Liver (tissue), 3 donors: ENCODE measurements at regions not wholly inside any gene's neighbourhood (a gene's known extent, or its start where the extent isn't known, plus 50 kb on each side); places are given as distances from the start of the nearest gene placed in this dataset.

Source experiments
- EGR1 ChIP-seq, 2 donors: IDR thresholded peaks; 2 replicates each; pipeline ENCODE4 v1.6.1; 2016 to 2018; ENCODE audit warnings: antibody characterized with exemption in 2 of 2, low read depth in 2 of 2
- FOXA2 ChIP-seq: IDR thresholded peaks from 2 replicates; pipeline ENCODE4 v1.6.1; 2016; ENCODE audit warnings: antibody characterized with exemption
- HNF4A ChIP-seq, 2 donors: conservative IDR thresholded peaks; 2 replicates each; pipeline ENCODE4 v1.6.1; 2016; ENCODE audit warnings: antibody characterized with exemption in 2 of 2, mild to moderate bottlenecking in 2 of 2
- JUND ChIP-seq, 2 donors: IDR thresholded peaks; 2 replicates each; pipeline ENCODE4 v1.6.1; 2016; ENCODE audit warnings: antibody characterized with exemption in 2 of 2
- RAD21 ChIP-seq, 2 donors: IDR thresholded peaks; 2 replicates each; pipeline ENCODE4 v1.6.1; 2016; ENCODE audit warnings: antibody characterized with exemption in 2 of 2, mild to moderate bottlenecking in 2 of 2
- RXRA ChIP-seq, 2 donors: IDR thresholded peaks; 2 replicates each; pipeline ENCODE4 v1.6.1; 2017 to 2018; ENCODE audit warnings: antibody characterized with exemption in 2 of 2, mild to moderate bottlenecking in 1 of 2
- YY1 ChIP-seq: IDR thresholded peaks from 2 replicates; pipeline ENCODE4 v1.6.1; 2016; ENCODE audit warnings: antibody characterized with exemption, mild to moderate bottlenecking
- TF ChIP-seq, protein P1 (sequence below): IDR thresholded peaks from 2 replicates; pipeline ENCODE4 v1.6.1; 2016; ENCODE audit warnings: antibody characterized with exemption
- TF ChIP-seq, protein P2 (sequence below): fragments of 150-350 bp; IDR thresholded peaks from 2 replicates; pipeline ENCODE4 v1.5.1; 2017; ENCODE audit warnings: improper control_type of control experiment, low read depth, low read length; ENCODE audit not compliant: missing input control
- TF ChIP-seq, protein P3 (sequence below): IDR thresholded peaks from 2 replicates; pipeline ENCODE4 v1.6.1; 2016; ENCODE audit warnings: antibody characterized with exemption, mild to moderate bottlenecking
- TF ChIP-seq, protein P4 (sequence below): IDR thresholded peaks from 2 replicates; pipeline ENCODE4 v1.6.1; 2016; ENCODE audit warnings: antibody characterized with exemption
- TF ChIP-seq, protein P5 (sequence below): IDR thresholded peaks from 2 replicates; pipeline ENCODE4 v1.6.1; 2016; ENCODE audit warnings: antibody characterized with exemption
- donor health status: healthy.
- donor health status: healthy.

DNA sequence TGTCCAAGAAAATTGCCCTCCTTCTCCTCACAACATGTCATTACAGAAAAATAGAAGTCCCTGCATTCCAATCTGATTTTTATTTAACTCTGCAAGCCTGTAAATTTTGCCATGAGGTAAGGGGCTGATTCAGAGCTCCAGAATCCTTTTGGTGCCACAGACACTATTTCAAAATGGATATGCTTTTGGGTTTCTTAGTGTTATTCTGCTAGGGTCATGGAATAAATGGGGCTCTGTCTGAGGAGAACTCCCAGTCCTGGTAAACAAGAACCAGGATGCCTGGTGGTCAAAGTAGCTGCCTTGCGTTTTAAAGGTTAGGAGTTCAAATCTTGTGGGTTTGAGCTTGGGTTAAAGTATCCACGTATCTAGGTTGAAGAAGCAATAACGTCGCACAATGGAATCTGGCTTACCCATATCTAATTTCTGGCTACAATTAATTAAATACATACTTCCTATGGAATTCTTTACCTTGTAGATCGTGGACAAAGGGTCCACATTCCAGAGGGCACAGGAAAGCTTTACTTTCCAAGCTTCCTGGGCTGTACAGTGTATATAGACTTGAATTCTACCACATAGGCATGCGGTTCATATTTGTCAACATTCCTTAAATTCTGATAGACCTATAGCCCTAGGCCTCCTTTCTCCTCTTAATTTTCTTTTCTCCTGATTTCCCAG lies 98.0 kb upstream of the CDC42BPA start:
- TF ChIP-seq, protein P1, sequence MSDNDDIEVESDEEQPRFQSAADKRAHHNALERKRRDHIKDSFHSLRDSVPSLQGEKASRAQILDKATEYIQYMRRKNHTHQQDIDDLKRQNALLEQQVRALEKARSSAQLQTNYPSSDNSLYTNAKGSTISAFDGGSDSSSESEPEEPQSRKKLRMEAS, result no peak
- no peak for TF ChIP-seq JUND (IDR thresholded peaks at IDR 0.05)
- TF ChIP-seq RXRA (IDR thresholded peaks at IDR 0.05), result no peak
- TF ChIP-seq, protein P2, sequence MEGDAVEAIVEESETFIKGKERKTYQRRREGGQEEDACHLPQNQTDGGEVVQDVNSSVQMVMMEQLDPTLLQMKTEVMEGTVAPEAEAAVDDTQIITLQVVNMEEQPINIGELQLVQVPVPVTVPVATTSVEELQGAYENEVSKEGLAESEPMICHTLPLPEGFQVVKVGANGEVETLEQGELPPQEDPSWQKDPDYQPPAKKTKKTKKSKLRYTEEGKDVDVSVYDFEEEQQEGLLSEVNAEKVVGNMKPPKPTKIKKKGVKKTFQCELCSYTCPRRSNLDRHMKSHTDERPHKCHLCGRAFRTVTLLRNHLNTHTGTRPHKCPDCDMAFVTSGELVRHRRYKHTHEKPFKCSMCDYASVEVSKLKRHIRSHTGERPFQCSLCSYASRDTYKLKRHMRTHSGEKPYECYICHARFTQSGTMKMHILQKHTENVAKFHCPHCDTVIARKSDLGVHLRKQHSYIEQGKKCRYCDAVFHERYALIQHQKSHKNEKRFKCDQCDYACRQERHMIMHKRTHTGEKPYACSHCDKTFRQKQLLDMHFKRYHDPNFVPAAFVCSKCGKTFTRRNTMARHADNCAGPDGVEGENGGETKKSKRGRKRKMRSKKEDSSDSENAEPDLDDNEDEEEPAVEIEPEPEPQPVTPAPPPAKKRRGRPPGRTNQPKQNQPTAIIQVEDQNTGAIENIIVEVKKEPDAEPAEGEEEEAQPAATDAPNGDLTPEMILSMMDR, result no peak
- TF ChIP-seq RAD21 (IDR thresholded peaks at IDR 0.05), result no peak
- no peak for TF ChIP-seq HNF4A (conservative IDR thresholded peaks at IDR 0.05)
- TF ChIP-seq EGR1 (IDR thresholded peaks at IDR 0.05; ENCODE audit: low read depth in 2 of 2), result no peak
- TF ChIP-seq, protein P3, sequence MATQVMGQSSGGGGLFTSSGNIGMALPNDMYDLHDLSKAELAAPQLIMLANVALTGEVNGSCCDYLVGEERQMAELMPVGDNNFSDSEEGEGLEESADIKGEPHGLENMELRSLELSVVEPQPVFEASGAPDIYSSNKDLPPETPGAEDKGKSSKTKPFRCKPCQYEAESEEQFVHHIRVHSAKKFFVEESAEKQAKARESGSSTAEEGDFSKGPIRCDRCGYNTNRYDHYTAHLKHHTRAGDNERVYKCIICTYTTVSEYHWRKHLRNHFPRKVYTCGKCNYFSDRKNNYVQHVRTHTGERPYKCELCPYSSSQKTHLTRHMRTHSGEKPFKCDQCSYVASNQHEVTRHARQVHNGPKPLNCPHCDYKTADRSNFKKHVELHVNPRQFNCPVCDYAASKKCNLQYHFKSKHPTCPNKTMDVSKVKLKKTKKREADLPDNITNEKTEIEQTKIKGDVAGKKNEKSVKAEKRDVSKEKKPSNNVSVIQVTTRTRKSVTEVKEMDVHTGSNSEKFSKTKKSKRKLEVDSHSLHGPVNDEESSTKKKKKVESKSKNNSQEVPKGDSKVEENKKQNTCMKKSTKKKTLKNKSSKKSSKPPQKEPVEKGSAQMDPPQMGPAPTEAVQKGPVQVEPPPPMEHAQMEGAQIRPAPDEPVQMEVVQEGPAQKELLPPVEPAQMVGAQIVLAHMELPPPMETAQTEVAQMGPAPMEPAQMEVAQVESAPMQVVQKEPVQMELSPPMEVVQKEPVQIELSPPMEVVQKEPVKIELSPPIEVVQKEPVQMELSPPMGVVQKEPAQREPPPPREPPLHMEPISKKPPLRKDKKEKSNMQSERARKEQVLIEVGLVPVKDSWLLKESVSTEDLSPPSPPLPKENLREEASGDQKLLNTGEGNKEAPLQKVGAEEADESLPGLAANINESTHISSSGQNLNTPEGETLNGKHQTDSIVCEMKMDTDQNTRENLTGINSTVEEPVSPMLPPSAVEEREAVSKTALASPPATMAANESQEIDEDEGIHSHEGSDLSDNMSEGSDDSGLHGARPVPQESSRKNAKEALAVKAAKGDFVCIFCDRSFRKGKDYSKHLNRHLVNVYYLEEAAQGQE, result no peak
- TF ChIP-seq FOXA2, result no peak
- TF ChIP-seq, protein P4, sequence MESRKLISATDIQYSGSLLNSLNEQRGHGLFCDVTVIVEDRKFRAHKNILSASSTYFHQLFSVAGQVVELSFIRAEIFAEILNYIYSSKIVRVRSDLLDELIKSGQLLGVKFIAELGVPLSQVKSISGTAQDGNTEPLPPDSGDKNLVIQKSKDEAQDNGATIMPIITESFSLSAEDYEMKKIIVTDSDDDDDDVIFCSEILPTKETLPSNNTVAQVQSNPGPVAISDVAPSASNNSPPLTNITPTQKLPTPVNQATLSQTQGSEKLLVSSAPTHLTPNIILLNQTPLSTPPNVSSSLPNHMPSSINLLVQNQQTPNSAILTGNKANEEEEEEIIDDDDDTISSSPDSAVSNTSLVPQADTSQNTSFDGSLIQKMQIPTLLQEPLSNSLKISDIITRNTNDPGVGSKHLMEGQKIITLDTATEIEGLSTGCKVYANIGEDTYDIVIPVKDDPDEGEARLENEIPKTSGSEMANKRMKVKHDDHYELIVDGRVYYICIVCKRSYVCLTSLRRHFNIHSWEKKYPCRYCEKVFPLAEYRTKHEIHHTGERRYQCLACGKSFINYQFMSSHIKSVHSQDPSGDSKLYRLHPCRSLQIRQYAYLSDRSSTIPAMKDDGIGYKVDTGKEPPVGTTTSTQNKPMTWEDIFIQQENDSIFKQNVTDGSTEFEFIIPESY, result no peak
- TF ChIP-seq, protein P5, sequence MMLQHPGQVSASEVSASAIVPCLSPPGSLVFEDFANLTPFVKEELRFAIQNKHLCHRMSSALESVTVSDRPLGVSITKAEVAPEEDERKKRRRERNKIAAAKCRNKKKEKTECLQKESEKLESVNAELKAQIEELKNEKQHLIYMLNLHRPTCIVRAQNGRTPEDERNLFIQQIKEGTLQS, result no peak
- no peak for TF ChIP-seq YY1
